Keratinocyte (primary cell): ENCODE measurements at regions not wholly inside any gene's neighbourhood (a gene's known extent, or its start where the extent isn't known, plus 50 kb on each side); places are given as distances from the start of the nearest gene placed in this dataset.

ENCODE experiments used
- DNase-seq: peaks from one replicate; pipeline ENCODE4 v3.0.0-alpha.2; 2011; ENCODE audit warnings: low read depth, missing footprints, low spot score
- FAIRE-seq: peaks from 2 replicates; lab custom pipeline; 2011; peaks lifted over from hg19 to GRCh38; lab: Jason Lieb, UNC
- H2AFZ ChIP-seq: 2 replicates; pipeline ENCODE4 v1.6.0; 2012; ENCODE audit warnings: low read length, control low read depth, inconsistent platforms; ENCODE audit not compliant: control insufficient read depth
- H3K27ac ChIP-seq: 2 replicates; pipeline ENCODE4 v1.5.1; 2011; ENCODE audit warnings: low read length; ENCODE audit not compliant: control insufficient read depth, insufficient read depth
- H3K27me3 ChIP-seq: 3 replicates; pipeline ENCODE4 v1.6.0; 2011; ENCODE audit warnings: low read length; ENCODE audit not compliant: control insufficient read depth, insufficient read depth; ENCODE audit errors: extremely low read depth
- H3K36me3 ChIP-seq, 2 experiments: 2 replicates in 1 of 2; 3 replicates in 1 of 2; pipeline ENCODE4 v1.5.1; 2011; ENCODE audit warnings: low read length in 2 of 2, mild to moderate bottlenecking in 1 of 2; ENCODE audit not compliant: control insufficient read depth in 2 of 2, insufficient read depth in 2 of 2; ENCODE audit errors: extremely low read depth in 1 of 2
- H3K4me1 ChIP-seq: 3 replicates; pipeline ENCODE4 v1.5.1; 2011; ENCODE audit warnings: low read length; ENCODE audit not compliant: control insufficient read depth, insufficient read depth; ENCODE audit errors: extremely low read depth
- H3K4me2 ChIP-seq: 3 replicates; pipeline ENCODE4 v1.6.0; 2011; ENCODE audit warnings: low read depth, low read length; ENCODE audit not compliant: control insufficient read depth, insufficient read depth; ENCODE audit errors: extremely low read depth
- H3K4me3 ChIP-seq, 3 experiments: fragments of 200-600 bp in 1 of 3; sonication (generic) in 1 of 3; 2 replicates in 2 of 3; 3 replicates in 1 of 3; pipeline ENCODE4 v1.5.1; 2011 to 2016; ENCODE audit warnings: low read length in 3 of 3, mild to moderate bottlenecking in 3 of 3, control low read depth in 2 of 3, inconsistent platforms in 1 of 3, low read depth in 1 of 3, mixed read lengths in 1 of 3, mixed run types in 1 of 3, moderate library complexity in 1 of 3; ENCODE audit not compliant: control insufficient read depth in 2 of 3, insufficient read depth in 2 of 3; ENCODE audit errors: extremely low read depth in 1 of 3
- H3K79me2 ChIP-seq: 2 replicates; pipeline ENCODE4 v1.6.0; 2012; ENCODE audit warnings: low read length; ENCODE audit not compliant: control insufficient read depth, insufficient read depth
- H3K9ac ChIP-seq: 3 replicates; pipeline ENCODE4 v1.6.0; 2011; ENCODE audit warnings: low read length; ENCODE audit not compliant: control insufficient read depth, insufficient read depth; ENCODE audit errors: extremely low read depth
- H3K9me1 ChIP-seq: 3 replicates; pipeline ENCODE4 v1.6.0; 2011; ENCODE audit warnings: low read length; ENCODE audit not compliant: control insufficient read depth, insufficient read depth; ENCODE audit errors: extremely low read depth
- H3K9me3 ChIP-seq: 2 replicates; pipeline ENCODE4 v1.5.1; 2012; ENCODE audit warnings: low read depth, low read length; ENCODE audit not compliant: control insufficient read depth
- H4K20me1 ChIP-seq: 3 replicates; pipeline ENCODE4 v1.6.0; 2011; ENCODE audit warnings: low read length; ENCODE audit not compliant: control insufficient read depth, insufficient read depth; ENCODE audit errors: extremely low read depth
- EZH2 ChIP-seq: IDR thresholded peaks from one replicate; pipeline ENCODE4 v1.6.1; 2012; ENCODE audit warnings: inconsistent platforms, mild to moderate bottlenecking, low read length, moderate library complexity
- dilution Hi-C: fragments of 300-500 bp; cut with MboI; formaldehyde crosslinking; loops from one replicate; pipeline ENCODE4 v1.7.0; 2020; ENCODE audit warnings: low sequenced_read_pairs; ENCODE audit not compliant: extremely low pct_ligation_motif_present
- TF ChIP-seq, protein P1 (sequence below), 3 experiments: IDR thresholded peaks in 1 of 3; conservative IDR thresholded peaks in 1 of 3; optimal IDR thresholded peaks in 1 of 3; 2 replicates in 2 of 3; 3 replicates in 1 of 3; pipeline versions ENCODE3 to v1.5.1; 2011; ENCODE audit warnings: low read length in 3 of 3, mild to moderate bottlenecking in 3 of 3, moderate library complexity in 2 of 3, control low read depth in 1 of 3, inconsistent platforms in 1 of 3; ENCODE audit not compliant: insufficient read depth in 2 of 3; ENCODE audit errors: extremely low read depth in 1 of 3

DNA sequence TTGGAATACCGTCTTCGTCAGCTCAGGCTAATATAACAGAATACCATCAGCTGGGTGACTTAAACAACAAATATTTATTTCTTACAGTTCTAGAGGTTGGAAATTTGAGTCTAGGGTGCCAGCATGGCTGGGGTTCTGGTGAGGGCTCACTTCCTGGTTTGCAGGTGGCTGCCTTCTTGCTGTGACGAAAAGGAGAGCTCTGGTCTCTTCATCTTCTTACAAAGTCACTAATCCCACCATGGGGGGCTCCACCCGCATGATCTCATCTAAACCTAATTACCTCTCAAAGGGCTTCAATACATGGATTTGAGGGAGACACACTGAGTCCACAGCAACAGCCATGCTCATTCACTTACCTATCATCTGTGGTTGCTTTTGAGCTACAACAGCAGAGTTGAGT lies 78.3 kb downstream of the PSMG1 start:
- FAIRE-seq: no peak
- no peaks in the 10 kb centered on the region for H4K20me1 ChIP-seq

DNA sequence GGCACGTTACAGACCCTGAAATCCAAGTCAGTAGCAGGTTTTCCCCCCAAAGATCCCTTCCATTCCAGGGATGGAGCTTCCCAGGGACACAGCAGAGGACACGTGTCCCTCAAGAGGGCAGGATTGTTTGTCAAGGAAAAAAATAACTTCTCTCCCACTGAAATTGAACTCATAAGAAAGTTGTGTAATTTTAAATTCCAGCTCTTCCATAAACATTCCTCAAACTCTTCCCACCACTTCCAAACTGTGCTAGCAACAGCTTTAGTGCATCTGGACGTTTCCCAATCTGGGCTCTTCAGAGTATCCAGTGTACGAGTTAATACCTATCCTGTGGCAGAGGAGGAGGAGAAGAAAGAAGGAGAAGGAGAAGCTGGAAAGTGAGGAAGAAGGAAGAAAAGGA lies 79.6 kb downstream of the PSMG1 start:
- no peak overlapping the region for H3K9ac ChIP-seq
- no peak overlapping the region for H3K27ac ChIP-seq
- H3K9me3 ChIP-seq: no peaks in the 10 kb centered on the region

More for the DNA sequence above, 78.3 kb downstream of the PSMG1 start:
- no peak for DNase-seq
- no peak overlapping the region for H3K4me3 ChIP-seq
- TF ChIP-seq, protein P1, sequence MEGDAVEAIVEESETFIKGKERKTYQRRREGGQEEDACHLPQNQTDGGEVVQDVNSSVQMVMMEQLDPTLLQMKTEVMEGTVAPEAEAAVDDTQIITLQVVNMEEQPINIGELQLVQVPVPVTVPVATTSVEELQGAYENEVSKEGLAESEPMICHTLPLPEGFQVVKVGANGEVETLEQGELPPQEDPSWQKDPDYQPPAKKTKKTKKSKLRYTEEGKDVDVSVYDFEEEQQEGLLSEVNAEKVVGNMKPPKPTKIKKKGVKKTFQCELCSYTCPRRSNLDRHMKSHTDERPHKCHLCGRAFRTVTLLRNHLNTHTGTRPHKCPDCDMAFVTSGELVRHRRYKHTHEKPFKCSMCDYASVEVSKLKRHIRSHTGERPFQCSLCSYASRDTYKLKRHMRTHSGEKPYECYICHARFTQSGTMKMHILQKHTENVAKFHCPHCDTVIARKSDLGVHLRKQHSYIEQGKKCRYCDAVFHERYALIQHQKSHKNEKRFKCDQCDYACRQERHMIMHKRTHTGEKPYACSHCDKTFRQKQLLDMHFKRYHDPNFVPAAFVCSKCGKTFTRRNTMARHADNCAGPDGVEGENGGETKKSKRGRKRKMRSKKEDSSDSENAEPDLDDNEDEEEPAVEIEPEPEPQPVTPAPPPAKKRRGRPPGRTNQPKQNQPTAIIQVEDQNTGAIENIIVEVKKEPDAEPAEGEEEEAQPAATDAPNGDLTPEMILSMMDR (optimal IDR thresholded peaks at IDR 0.05 in 1 of 3, IDR thresholded peaks at IDR 0.05 in 1 of 3, conservative IDR thresholded peaks at IDR 0.05 in 1 of 3; ENCODE audit: extremely low read depth in 1 of 3, insufficient read depth in 2 of 3, low read length in 3 of 3): no peak
- no peak for TF ChIP-seq EZH2
- H3K4me2 ChIP-seq: no peak overlapping the region
- no peaks in the 10 kb centered on the region for H3K27me3 ChIP-seq
- no peaks in the 10 kb centered on the region for H3K36me3 ChIP-seq
- H3K27ac ChIP-seq: no peak overlapping the region
- dilution Hi-C loops: no loop called here
- H3K4me1 ChIP-seq: no peaks in the 10 kb centered on the region
- no peaks in the 10 kb centered on the region for H3K79me2 ChIP-seq
- no peaks in the 10 kb centered on the region for H3K9me3 ChIP-seq
- no peaks in the 10 kb centered on the region for H3K9me1 ChIP-seq
- no peak overlapping the region for H2AFZ ChIP-seq
- H3K9ac ChIP-seq: no peak overlapping the region

More for the DNA sequence above, 79.6 kb downstream of the PSMG1 start:
- H3K4me1 ChIP-seq: no peaks in the 10 kb centered on the region
- dilution Hi-C loops: no loop called here
- no peak overlapping the region for H3K4me2 ChIP-seq
- TF ChIP-seq, protein P1 (optimal IDR thresholded peaks at IDR 0.05 in 1 of 3, IDR thresholded peaks at IDR 0.05 in 1 of 3, conservative IDR thresholded peaks at IDR 0.05 in 1 of 3; ENCODE audit: extremely low read depth in 1 of 3, insufficient read depth in 2 of 3, low read length in 3 of 3): no peak
- no peak for TF ChIP-seq EZH2
- DNase-seq (no peak), FAIRE-seq (no peak)
- H3K9me1 ChIP-seq: no peaks in the 10 kb centered on the region
- H4K20me1 ChIP-seq: no peaks in the 10 kb centered on the region
- H3K79me2 ChIP-seq: no peaks in the 10 kb centered on the region
- H2AFZ ChIP-seq: no peak overlapping the region
- H3K36me3 ChIP-seq: no peaks in the 10 kb centered on the region
- no peak overlapping the region for H3K4me3 ChIP-seq
- H3K27me3 ChIP-seq: no peaks in the 10 kb centered on the region
